ENCODE measurements at regions not wholly inside any gene's neighbourhood (a gene's known extent, or its start where the extent isn't known, plus 50 kb on each side); places are given as distances from the start of the nearest gene placed in this dataset.

DNA sequence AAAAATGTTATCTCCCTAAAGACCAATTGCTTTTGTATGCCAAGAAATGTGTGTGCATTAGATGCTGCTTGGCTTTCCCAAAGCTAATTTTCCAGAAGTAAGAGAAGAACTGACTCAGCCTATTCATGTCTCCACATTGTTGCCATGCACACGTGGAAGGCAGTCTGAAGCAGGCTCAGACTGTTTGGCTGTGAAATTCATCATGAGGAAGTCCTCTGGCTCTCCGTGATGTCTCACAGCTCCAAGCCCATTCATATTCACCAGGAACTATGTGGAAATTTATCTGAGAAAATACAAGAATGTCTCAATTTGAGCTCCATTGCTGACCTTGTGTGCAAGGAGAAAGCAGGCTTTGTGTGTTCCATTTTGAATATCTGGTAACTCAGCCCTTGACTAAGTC, 1022.2 kb upstream of the GJE1 start:
- no peak for TF ChIP-seq CTCF (IDR thresholded peaks at IDR 0.05; ENCODE audit: poor library complexity)
- TF ChIP-seq EZH2phosphoT487 (IDR thresholded peaks at IDR 0.05; ENCODE audit: low read depth, severe bottlenecking, unreplicated experiment) = no peak
- no peak for TF ChIP-seq EZH2 (IDR thresholded peaks at IDR 0.05; ENCODE audit: borderline replicate concordance)

Measured in hepatocyte (in vitro differentiated cells).